ENCODE measurements at regions not wholly inside any gene's neighbourhood (a gene's known extent, or its start where the extent isn't known, plus 50 kb on each side); places are given as distances from the start of the nearest gene placed in this dataset.

DNA sequence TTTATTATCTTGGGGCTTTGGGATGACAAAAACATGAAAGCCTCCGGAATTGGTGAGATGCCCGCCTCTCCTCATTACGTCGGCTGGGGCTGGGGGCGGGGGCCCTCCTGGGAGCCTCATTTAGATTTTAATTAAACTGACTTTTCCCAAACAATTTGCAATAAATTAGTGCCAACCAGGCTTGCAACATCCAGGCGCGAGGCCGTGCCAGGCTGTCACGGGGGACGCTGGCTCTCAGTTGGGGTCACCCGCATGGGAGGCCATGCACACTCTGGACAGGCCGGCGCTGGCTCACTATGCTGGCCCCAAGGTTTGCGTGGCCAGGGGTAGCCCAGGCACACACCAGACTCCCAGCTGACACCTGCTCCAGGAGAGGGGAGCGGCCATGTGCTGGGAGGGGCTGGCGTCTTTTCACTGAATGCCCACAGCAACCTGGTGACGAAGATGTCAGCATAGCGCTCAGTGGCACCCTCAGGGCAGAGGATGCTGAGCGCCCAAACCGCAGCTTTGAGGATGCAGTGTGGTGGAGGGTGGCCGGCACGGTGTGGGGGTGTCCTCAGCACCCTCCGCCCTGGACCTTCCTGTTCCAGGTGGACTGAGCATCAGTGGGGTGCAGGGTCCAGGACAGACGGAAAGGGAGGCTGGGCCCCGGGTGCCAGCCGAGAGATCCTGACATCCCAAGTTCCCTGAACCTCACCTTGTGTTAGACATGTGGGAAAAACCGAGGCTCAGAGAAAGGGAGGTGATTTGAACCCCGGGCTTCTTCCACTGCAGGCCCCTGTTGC, 190.8 kb upstream of the C14orf180 start:
- DNase-seq (ENCODE audit: low read depth) = no peak
- no peak overlapping the region for H3K4me3 ChIP-seq (ENCODE audit: low read length)
- TF ChIP-seq, protein P1, sequence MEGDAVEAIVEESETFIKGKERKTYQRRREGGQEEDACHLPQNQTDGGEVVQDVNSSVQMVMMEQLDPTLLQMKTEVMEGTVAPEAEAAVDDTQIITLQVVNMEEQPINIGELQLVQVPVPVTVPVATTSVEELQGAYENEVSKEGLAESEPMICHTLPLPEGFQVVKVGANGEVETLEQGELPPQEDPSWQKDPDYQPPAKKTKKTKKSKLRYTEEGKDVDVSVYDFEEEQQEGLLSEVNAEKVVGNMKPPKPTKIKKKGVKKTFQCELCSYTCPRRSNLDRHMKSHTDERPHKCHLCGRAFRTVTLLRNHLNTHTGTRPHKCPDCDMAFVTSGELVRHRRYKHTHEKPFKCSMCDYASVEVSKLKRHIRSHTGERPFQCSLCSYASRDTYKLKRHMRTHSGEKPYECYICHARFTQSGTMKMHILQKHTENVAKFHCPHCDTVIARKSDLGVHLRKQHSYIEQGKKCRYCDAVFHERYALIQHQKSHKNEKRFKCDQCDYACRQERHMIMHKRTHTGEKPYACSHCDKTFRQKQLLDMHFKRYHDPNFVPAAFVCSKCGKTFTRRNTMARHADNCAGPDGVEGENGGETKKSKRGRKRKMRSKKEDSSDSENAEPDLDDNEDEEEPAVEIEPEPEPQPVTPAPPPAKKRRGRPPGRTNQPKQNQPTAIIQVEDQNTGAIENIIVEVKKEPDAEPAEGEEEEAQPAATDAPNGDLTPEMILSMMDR (IDR thresholded peaks at IDR 0.05; ENCODE audit: insufficient read depth, low read depth, low read length, missing control alignments) = no peak

DNA sequence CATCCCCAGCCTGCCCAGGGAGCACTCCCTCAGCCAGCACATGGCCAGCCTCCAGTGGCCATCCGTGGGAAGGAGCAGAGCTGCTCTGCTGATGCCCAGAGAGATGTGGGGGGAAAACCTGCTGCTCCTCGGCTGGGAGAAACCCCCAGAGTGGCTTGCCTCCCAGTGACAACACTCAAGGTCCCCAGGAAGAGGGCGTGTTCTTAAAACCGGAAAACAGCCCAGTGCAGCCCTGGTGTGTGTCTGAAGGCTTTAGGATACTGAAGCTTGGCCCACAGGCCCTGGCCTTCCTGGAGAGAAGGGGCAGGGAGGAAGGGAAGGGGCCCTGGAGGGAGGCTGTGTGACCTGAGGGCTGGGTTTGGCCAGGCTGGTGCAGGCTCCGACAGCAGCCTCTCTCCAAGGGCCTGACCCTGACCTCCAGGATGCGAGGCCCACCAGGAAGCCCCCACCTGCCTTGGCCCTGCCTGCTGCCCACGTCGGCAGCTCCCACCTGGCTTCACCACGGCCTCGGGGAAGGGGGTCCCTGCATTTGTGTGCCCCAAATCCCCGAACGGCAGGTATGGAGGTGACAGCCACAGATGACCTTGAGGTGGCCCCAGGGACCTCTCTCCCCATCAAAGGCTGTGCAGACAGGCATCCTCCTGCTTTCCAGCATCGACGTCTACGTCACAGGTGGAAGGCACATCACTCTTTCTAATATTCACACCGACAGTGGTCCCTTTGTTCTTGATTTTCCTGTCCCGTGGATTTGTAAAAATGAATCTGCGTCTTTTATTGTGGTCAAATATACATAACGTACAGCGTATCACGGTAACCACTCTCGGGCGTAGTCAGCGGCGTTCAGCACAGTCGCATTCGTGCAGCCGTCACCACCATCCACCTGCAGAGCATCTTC, 190.0 kb upstream of the C14orf180 start:
- no peak overlapping the region for H3K4me3 ChIP-seq (ENCODE audit: low read length)
- no peak for DNase-seq (ENCODE audit: low read depth)
- TF ChIP-seq, protein P1 (IDR thresholded peaks at IDR 0.05; ENCODE audit: insufficient read depth, low read depth, low read length, missing control alignments) = no peak

DNA sequence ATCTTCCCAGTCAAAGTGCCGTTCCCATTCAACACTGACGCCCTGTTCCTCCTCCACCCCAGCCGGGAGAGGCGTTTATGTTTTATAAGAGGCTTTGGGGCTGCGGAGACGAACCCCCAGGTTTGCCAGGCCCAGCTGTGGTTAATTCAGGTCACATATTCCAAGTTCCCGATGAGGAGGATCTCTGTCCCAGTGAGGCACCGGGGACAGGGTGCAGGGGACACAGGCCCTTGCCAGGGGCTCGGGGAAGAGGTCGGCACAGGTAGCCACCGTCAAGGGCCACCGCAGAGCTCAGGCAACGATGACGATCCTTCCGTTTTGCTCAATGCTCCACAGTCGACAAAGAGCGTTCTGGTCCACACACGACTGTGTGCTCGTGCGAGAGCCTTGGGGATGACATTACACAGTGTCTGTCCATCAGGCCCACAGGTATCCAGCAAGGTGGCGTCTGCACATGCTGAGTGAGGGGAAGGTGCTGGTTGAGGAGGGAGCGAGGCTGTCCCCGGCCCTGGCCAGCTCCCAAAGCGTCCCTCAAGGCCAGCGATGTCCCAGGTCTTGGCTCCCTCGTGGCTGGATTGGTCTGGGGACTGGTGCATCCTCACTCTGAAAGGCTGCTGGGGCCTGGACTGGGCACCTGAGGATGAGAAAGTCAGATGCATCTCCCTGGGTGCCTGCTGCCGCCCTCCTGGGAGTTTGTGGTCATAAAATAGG, 189.2 kb upstream of the C14orf180 start:
- DNase-seq (ENCODE audit: low read depth) = no peak
- TF ChIP-seq, protein P1 (IDR thresholded peaks at IDR 0.05; ENCODE audit: insufficient read depth, low read depth, low read length, missing control alignments) = no peak
- no peak overlapping the region for H3K4me3 ChIP-seq (ENCODE audit: low read length)

DNA sequence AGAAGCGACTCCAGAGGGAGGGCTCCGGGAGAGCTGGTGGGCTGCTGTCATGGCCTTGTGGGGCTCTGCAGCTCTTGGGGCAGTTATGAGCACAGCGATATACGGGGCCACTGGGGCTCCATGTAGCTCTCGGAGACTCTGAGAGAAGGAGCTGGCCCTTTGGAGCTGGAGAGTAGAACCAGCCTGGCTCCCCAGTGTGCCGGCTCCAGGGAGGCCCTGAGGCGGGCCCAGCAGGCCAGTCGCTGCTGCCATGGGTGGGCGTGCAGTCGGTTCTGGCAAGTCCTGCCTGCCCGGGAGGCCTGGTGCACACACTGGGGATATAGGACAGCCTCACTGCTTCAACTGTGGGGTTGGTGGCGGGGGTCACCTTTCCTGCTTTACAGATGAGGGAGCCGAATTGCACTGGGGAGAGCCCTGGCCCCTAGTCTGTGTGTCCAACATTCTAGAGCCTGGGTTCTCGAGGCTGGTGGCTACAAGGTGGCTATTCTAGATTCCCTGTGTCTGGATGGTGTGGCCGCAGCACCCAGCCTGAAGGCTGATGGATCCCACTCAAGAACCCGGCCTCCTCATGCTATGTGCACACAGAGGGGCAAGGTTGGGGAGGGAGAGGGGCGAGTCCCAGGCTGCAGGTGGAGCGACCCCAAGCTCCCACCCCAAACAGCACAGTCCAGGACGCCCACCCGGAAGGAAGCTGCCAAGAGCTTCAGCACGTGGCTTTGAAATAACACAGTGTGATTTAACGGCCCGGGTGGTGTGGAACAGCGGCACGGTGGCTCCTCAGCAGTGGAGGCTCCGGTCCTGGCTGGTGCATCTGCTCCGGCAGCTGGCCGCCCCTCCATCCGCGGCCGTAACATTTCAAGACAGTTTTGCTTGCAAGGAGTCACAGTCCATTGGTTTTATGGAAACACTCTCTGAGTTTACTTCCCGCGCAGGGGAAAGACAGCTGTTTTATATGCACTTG, 188.3 kb upstream of the C14orf180 start:
- no peak overlapping the region for H3K4me3 ChIP-seq (ENCODE audit: low read length)
- TF ChIP-seq, protein P1 (IDR thresholded peaks at IDR 0.05; ENCODE audit: insufficient read depth, low read depth, low read length, missing control alignments) = no peak
- DNase-seq (ENCODE audit: low read depth) = no peak

DNA sequence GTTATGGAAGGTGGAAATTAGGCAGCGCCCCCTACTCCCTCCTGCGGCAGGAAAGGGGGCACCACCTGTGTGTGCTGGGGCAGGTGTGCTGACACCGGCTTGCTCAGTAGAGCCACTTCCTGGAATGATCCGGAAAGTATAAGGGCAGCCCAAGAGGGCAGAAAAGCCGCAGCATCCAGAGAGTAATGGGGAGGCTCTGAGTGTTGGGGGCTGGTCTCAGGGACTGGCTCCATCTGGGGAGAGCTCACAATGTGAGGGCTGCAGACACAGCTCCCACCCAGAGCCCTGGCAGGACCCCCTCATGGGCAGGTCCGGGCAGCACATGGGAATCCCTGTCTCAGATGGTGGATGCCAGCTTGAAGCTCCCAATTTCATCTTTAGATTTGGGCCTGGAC, 187.6 kb upstream of the C14orf180 start:
- H3K4me3 ChIP-seq (ENCODE audit: low read length) = no peak overlapping the region
- no peak for DNase-seq (ENCODE audit: low read depth)
- TF ChIP-seq, protein P1 (IDR thresholded peaks at IDR 0.05; ENCODE audit: insufficient read depth, low read depth, low read length, missing control alignments) = no peak
